ENCODE measurements at regions not wholly inside any gene's neighbourhood (a gene's known extent, or its start where the extent isn't known, plus 50 kb on each side); places are given as distances from the start of the nearest gene placed in this dataset.

- no peak for TF ChIP-seq SMC3 (IDR thresholded peaks at IDR 0.05; ENCODE audit: borderline replicate concordance, low read length)
- no peak for TF ChIP-seq POLR2A (IDR thresholded peaks at IDR 0.05; ENCODE audit: low read depth, low read length)
- no peak for TF ChIP-seq ELK1 (IDR thresholded peaks at IDR 0.05; ENCODE audit: low read depth, low read length)
- no peak for TF ChIP-seq TCF12 (IDR thresholded peaks at IDR 0.05; ENCODE audit: low read depth, low read length)
- no peak for TF ChIP-seq BCLAF1 (IDR thresholded peaks at IDR 0.05)
- TF ChIP-seq ZNF217 (IDR thresholded peaks at IDR 0.05), result no peak
- no peak for TF ChIP-seq NFYA (IDR thresholded peaks at IDR 0.05; ENCODE audit: borderline replicate concordance, low read depth, low read length)
Measured at GRCh38 chr11:44371706-44372105, 61.8 kb upstream of the ALX4 start.

Data from GM12878 (cell line).